Stimulated activated CD8-positive, alpha-beta memory T cell treated with anti-CD3 and anti-CD28 coated beads, Interleukin-2, amount 100 ng/mL, for 48 hours (primary cell): ENCODE measurements at regions not wholly inside any gene's neighbourhood (a gene's known extent, or its start where the extent isn't known, plus 50 kb on each side); places are given as distances from the start of the nearest gene placed in this dataset.

Experiments
- DNase-seq, 2 donors: peaks; one replicate each; pipeline ENCODE4 v3.0.0-alpha.2; 2020; ENCODE audit warnings: low read depth in 2 of 2

- DNase-seq: no peak
Observed at GRCh38 chr5:158301186-158301585, 442.2 kb upstream of the CLINT1 start.

- no peak for DNase-seq
Observed at GRCh38 chr5:158300256-158300655, 441.3 kb upstream of the CLINT1 start.

- DNase-seq: no peak
Observed at GRCh38 chr5:158297002-158297527, 438.1 kb upstream of the CLINT1 start.

GRCh38 chr5:158294701-158295100 is 435.8 kb upstream of the CLINT1 start:
- DNase-seq: no peak

GRCh38 chr5:158292981-158293380 is 434.0 kb upstream of the CLINT1 start:
- DNase-seq: no peak

- DNase-seq: no peak
Observed at GRCh38 chr5:158289967-158290366, 431.0 kb upstream of the CLINT1 start.

- DNase-seq: no peak
Observed at GRCh38 chr5:158288272-158288657, 429.3 kb upstream of the CLINT1 start.

GRCh38 chr5:158287643-158288271 is 428.8 kb upstream of the CLINT1 start:
- DNase-seq: no peak

- no peak for DNase-seq
Observed at GRCh38 chr5:158286827-158287226, 427.9 kb upstream of the CLINT1 start.

GRCh38 chr5:158285698-158286097 is 426.8 kb upstream of the CLINT1 start:
- no peak for DNase-seq

GRCh38 chr5:158284242-158284641 is 425.3 kb upstream of the CLINT1 start:
- DNase-seq: no peak

GRCh38 chr5:158283397-158283796 is 424.5 kb upstream of the CLINT1 start:
- DNase-seq: no peak

- no peak for DNase-seq
Observed at GRCh38 chr5:158278216-158278925, 419.4 kb upstream of the CLINT1 start.

- DNase-seq: no peak
Observed at GRCh38 chr5:158277276-158277675, 418.3 kb upstream of the CLINT1 start.

- no peak for DNase-seq
Observed at GRCh38 chr5:158276692-158277091, 417.7 kb upstream of the CLINT1 start.

GRCh38 chr5:158275511-158275910 is 416.6 kb upstream of the CLINT1 start:
- DNase-seq: no peak

GRCh38 chr5:158273035-158273434 is 414.1 kb upstream of the CLINT1 start:
- no peak for DNase-seq

GRCh38 chr5:158272409-158272808 is 413.5 kb upstream of the CLINT1 start:
- DNase-seq: no peak

- no peak for DNase-seq
Observed at GRCh38 chr5:158270996-158271554, 412.1 kb upstream of the CLINT1 start.

GRCh38 chr5:158268286-158268685 is 409.3 kb upstream of the CLINT1 start:
- no peak for DNase-seq

- DNase-seq: no peak
Observed at GRCh38 chr5:158267228-158267627, 408.3 kb upstream of the CLINT1 start.

- no peak for DNase-seq
Observed at GRCh38 chr5:158265931-158266700, 407.2 kb upstream of the CLINT1 start.
